ENCODE measurements at regions not wholly inside any gene's neighbourhood (a gene's known extent, or its start where the extent isn't known, plus 50 kb on each side); places are given as distances from the start of the nearest gene placed in this dataset.

DNA sequence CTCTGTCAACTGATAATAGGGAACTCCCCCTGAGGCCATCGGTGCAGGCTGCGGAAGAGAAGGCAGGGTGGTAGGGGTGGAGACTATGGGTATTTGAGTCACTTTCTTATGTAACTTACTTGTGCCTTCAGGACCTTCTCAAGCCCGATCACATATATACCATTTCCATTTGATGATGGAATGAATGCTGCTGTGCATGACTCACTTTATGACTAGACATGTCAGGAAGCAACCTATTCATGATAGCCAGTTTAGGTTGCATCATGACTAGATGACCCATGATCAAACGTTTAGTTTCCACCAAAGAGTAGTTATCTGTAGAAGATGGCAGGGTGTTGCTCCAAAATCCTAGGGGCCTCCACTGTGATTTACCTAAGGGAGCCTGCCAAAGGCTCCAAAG, 435.5 kb downstream of the DTHD1 start:
- intact Hi-C loops (cut with DNase I): no loop called here
- Histone ChIP-seq H3K9me3 (no peaks in the 10 kb centered on the region), H3K27me3 (no peaks in the 10 kb centered on the region), H3K36me3 (no peaks in the 10 kb centered on the region), H3K4me1 (no peaks in the 10 kb centered on the region), H3K27ac (no peak overlapping the region), H3K4me3 (no peak overlapping the region)
- FAIRE-seq: no peak
- WGBS, 2 donors: 74 to 87% methylated on average over 4 of the region's 4 CpGs
- no peak for DNase-seq
- TF ChIP-seq, protein P1, sequence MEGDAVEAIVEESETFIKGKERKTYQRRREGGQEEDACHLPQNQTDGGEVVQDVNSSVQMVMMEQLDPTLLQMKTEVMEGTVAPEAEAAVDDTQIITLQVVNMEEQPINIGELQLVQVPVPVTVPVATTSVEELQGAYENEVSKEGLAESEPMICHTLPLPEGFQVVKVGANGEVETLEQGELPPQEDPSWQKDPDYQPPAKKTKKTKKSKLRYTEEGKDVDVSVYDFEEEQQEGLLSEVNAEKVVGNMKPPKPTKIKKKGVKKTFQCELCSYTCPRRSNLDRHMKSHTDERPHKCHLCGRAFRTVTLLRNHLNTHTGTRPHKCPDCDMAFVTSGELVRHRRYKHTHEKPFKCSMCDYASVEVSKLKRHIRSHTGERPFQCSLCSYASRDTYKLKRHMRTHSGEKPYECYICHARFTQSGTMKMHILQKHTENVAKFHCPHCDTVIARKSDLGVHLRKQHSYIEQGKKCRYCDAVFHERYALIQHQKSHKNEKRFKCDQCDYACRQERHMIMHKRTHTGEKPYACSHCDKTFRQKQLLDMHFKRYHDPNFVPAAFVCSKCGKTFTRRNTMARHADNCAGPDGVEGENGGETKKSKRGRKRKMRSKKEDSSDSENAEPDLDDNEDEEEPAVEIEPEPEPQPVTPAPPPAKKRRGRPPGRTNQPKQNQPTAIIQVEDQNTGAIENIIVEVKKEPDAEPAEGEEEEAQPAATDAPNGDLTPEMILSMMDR (IDR thresholded peaks at IDR 0.05): no peak
- no peak for ATAC-seq

DNA sequence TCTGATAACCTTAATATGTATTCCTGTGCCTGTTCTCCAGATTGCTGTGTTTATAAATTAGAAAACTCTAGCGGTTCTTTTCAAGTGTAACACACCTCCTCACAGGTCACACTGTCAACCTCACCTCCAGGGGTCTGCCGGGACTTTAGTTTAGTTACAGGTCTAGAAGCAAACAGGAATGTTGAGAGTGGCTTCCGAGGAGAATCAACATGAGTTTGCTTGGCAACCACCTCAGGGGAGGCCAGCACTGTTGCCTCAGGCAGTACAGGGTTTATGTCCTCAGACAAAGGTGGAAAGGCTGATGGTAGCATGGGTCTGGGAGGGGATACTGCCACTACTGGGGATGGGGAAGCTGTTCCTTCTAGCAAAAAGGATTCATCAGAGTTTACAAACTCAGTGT, 438.0 kb downstream of the DTHD1 start:
- WGBS, 2 donors: 28 to 45% methylated on average over 3 of the region's 3 CpGs
- DNase-seq: no peak
- H3K27me3 ChIP-seq: no peaks in the 10 kb centered on the region
- no peak for ATAC-seq
- H3K4me3 ChIP-seq: no peak overlapping the region
- H3K36me3 ChIP-seq: no peaks in the 10 kb centered on the region
- H3K9me3 ChIP-seq: no peaks in the 10 kb centered on the region
- intact Hi-C loops (cut with DNase I): no loop called here
- TF ChIP-seq, protein P1 (IDR thresholded peaks at IDR 0.05): no peak
- no peak overlapping the region for H3K27ac ChIP-seq
- no peak for FAIRE-seq
- no peaks in the 10 kb centered on the region for H3K4me1 ChIP-seq

DNA sequence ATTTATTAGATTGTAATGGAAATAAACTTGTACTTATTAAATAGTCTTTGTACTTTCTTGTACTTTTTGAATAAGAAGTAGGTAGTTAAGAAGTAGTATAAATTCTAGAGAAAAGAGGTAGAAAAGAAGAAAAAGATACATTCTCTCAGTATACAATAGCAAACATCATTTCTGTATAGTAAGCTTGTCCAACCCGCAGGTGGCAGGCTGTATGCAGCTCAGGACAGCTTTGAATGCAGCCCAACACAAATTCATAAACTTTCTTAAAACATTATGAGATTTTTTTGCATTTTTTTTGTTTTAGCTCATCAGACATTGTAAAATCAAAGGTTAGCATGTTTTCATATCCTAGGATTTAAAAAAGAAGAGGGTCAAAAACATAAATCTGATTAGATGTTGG, 441.6 kb downstream of the DTHD1 start:
- no peaks in the 10 kb centered on the region for H3K9me3 ChIP-seq
- ATAC-seq: no peak
- H3K27ac ChIP-seq: no peak overlapping the region
- TF ChIP-seq, protein P1 (IDR thresholded peaks at IDR 0.05): no peak
- H3K36me3 ChIP-seq: no peaks in the 10 kb centered on the region
- WGBS, 2 donors: 66 to 78% methylated on average over 1 of the region's 1 CpG
- intact Hi-C loops (cut with DNase I): no loop called here
- no peak for FAIRE-seq
- DNase-seq: no peak
- no peak overlapping the region for H3K4me3 ChIP-seq
- no peaks in the 10 kb centered on the region for H3K27me3 ChIP-seq
- no peaks in the 10 kb centered on the region for H3K4me1 ChIP-seq

DNA sequence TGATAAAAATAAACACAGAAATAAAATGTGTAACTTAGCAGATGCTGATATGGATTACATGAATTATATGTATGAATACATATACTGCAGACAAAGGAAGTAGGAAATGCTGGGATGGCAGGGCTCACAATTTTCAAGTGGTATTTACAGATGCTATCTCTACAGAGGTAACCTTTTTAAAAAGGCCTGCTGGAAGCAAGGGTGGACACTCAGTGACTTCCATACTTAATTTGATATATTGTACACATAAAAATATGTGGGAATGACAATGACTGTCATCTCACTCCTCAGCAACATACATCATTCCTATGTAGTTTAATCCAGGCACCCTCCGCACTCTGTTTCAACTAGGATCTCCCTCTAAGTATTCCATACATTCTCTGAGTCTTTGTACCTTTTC, 452.9 kb downstream of the DTHD1 start:
- Histone ChIP-seq H3K27me3 (no peaks in the 10 kb centered on the region), H3K27ac (no peak overlapping the region), H3K4me3 (no peak overlapping the region), H3K36me3 (no peaks in the 10 kb centered on the region), H3K4me1 (no peaks in the 10 kb centered on the region), H3K9me3 (no peaks in the 10 kb centered on the region)
- intact Hi-C loops (cut with DNase I): no loop called here
- FAIRE-seq: no peak
- TF ChIP-seq, protein P1 (IDR thresholded peaks at IDR 0.05): no peak
- 90 to 100% methylated on average over 1 of the region's 1 CpG for WGBS, 2 donors
- no peak for ATAC-seq
- no peak for DNase-seq

DNA sequence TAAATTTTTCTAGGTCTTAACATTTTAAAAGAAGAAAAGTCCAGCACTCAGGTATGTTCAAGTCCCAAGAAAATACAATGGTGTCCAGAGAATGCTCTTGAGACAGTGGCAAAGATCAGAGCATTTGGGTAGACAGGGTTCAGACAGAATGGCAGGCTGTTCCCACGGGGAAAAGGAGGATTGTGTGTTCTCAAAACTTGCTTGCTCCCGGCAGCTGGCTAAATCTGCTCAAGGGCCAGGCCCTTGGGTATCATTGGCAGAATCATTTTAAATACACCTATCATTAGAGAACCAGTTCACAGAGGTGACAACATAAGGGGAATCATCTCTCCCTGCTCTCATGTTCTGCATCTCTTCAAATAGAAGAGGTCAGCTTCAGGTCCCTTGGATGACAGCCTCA, 456.3 kb downstream of the DTHD1 start:
- Histone ChIP-seq H3K36me3 (no peaks in the 10 kb centered on the region), H3K9me3 (no peaks in the 10 kb centered on the region), H3K4me1 (no peaks in the 10 kb centered on the region), H3K27me3 (no peaks in the 10 kb centered on the region), H3K27ac (no peak overlapping the region), H3K4me3 (no peak overlapping the region)
- ATAC-seq (no peak), DNase-seq (no peak), FAIRE-seq (no peak)
- intact Hi-C loops (cut with DNase I): no loop called here
- TF ChIP-seq, protein P1 (IDR thresholded peaks at IDR 0.05): no peak
- WGBS, 2 donors: 54 to 66% methylated on average over 2 of the region's 2 CpGs
